ENCODE measurements at regions not wholly inside any gene's neighbourhood (a gene's known extent, or its start where the extent isn't known, plus 50 kb on each side); places are given as distances from the start of the nearest gene placed in this dataset.

GRCh38 chr5:120122703-120123102 lies 341.4 kb upstream of the PRR16 start:
- TF ChIP-seq GATA3 (IDR thresholded peaks at IDR 0.05; ENCODE audit: low read depth, low read length) (no peak), GATA2 (IDR thresholded peaks at IDR 0.05; ENCODE audit: low read depth, low read length) (no peak)
